NOMO-1 (cell line): ENCODE measurements at regions not wholly inside any gene's neighbourhood (a gene's known extent, or its start where the extent isn't known, plus 50 kb on each side); places are given as distances from the start of the nearest gene placed in this dataset.

Source experiments
- DNase-seq, 2 experiments: peaks; one replicate each; lab custom pipeline; 2025; ENCODE audit not compliant: unreplicated experiment in 2 of 2; lab: John Stamatoyannopoulos, UW

DNA sequence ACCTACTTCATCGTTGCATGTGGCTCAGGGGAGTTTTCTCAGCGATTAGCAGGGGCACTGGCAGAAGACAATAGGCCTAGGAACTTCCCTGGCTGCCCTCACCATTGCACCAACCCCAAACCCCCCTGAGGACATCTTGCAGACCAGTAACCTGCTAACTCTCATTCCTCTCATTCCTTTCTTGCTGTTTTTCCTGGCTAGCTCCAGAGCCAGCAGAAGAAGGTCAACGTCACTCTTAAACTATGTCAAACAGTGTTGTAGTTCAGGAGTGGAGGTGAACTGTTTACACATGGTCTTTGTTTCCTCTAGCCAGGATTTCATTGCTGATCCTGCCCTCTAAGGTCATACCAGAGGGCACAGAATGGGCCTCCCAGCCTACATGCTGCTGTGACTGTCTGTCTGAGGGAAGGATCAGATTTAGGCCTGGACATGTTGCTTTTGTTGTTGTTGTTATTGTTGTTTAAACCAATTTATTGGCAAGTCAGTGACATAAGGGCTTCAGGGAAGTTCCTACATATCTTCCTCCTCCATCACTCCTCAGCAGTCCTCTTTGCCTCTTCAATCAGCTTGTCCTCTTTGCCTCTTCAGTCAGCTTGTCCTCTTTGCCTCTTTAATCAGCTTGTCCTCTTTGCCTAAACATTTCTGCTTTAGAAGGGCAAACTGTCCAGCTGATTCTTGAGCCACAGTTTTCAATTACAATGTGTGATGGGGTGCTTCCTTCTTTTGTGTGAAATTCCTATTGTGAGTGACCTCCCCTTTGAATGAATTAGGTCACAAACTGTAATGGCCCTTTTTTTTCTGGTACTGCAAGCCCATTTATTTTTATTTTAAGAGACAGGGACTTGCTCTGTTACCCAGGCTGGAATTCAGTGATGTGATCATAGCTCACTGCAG, 471.9 kb upstream of the TNP1 start:
- no peak for DNase-seq

DNA sequence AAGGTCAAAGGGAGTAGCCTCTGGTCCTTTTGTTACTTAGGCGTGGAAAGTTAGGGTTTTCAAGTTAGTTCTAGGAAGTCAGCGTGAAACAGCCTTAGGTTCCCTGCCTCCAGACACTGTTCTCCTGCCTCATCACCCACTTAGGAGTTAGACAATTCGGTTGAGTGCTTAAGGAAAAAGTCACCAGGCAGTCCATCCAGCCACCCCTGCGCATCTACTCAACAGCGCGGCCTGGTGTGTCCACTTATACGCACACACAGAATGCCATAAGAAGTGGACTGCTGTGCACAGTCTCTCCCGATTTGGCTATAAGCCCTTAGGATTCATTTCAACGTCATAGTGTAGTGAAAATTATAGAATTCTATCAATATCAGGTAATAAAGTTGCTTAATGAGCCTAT, 470.8 kb upstream of the TNP1 start:
- DNase-seq, result no peak

DNA sequence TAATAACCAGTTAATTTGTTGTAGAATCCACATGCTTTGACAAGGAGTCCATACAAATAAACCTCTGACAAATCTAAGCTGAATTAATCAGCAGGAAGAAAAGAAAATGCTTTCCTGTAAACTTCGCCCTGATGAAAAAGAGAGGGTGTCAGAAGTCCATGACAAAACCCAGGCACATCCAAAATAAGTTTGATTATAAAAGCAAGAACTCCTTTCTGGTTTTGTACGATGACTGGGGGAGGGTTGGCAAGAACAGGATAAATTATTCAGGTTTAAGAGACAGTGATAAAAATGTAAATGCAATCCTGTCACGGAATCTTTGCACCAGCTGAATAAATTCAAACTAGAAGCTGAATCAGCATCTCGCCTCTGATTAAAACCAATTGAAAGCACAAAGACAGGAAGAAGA, 469.2 kb upstream of the TNP1 start:
- DNase-seq, result no peak

DNA sequence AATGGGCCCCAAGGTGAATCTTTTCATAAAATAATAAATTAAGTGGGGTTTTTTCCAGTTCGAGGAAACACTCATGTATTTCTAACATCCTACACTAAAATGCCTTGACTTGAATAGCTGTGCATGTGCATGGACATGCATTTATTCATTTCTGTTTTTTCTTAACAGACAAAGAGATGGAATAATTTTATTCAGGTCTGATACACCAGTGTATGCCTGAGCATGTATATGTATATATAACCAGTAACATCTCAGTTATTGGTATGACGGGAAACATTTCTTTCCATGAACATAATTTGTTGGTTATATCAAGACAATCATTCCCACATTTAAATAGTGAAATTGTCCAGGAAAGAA, 468.7 kb upstream of the TNP1 start:
- DNase-seq, result no peak

DNA sequence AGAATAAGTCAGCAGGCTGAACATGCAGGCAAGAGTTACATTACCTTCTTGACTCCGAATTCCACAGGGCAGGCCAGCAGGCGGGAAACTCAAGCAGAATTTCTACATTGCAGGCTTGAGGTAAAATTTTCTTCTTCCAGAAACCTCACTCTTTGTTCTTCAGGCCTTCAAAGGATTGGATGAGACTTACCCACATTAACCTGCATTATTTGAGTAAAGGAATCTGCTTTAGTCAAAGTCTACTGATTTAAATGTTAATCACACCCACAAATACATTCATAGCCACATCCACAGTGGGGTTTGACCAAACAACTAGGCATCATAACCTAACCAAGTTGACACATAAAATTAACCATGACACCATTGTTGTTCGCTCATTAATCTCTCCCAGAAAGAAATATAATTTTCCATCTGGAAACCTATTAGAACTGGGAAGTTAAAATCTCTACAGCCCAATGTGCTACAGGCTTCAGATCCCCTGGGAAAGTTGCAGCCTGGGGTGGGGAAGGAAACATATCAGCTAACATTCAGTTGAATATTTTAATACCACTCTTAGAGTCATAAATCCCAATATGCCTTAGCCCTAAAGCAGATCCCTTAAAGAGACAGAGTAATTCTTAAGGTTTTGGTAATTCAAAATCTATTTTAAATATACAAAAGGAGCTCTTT, 468.2 kb upstream of the TNP1 start:
- no peak for DNase-seq

DNA sequence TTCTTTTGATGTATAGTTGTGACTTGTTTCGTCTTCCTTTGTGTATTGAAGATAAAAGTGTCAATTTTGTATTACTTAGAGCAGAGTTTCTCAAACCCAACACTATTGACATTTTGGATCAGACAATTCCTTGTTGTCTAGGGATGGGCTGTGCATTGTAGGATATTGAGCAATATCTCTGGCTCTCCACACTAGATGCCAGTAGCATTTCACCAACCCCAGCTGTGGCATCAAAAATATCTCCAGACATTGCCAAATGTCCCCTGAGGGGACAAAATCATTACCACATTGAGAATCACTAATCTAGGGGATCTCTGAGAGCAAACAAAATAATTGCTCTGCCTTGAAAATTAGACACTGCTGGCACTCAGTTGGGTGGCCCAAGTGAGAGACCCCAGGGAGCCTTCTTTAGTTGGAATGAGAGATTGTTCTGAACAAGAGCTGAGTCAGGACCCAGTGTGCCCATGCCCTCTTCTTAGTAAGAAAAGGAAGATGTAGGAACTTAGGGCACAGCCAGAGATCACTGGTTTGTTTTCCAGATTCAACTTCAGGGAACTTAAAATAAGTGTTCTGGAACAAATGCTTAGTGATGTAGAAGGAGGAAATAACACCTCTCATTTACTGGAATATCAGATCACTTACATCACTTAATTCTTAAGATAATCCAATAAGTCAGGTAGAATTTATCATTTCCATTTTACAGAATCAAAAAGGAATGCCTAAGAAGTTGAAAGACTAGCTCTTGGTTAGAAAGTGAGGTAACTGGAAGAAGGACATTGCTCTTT, 466.6 kb upstream of the TNP1 start:
- DNase-seq, result no peak

DNA sequence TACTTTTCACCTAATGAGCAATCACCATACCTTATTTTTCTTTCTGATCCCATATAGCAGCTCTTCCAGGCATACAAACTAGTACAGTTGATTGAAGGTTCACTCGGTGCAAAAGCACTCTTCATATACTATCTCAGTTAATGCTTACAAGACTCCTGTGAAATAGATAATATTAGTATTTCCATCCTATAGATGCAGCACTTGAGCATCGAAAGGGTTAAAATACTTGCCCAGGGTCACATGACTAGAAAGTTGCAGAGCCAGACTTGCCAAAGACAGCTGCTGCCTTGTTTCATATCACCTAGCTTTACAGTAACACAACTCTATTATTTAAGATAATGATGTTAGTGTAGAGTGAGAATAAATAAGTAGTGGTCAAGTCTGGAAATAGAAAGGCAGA, 466.0 kb upstream of the TNP1 start:
- DNase-seq, result no peak

DNA sequence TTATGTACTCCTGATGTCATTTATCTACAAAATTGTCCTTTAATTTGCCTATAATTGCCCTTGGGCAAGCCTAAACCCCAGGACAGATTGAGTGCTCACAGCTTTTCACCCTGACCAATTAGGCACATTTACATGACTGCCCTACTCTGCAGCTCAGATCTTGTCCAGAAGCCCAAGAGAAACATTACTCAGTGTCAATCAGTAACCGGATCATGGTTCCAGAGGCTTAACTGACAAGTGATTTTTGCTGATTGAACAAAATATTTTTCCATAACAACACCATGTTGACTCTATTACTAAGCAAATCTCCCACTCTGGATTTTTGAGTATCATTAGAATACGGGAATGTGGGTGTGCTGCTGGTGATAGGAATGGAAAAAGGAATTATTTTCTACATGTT, 465.4 kb upstream of the TNP1 start:
- DNase-seq, result no peak

DNA sequence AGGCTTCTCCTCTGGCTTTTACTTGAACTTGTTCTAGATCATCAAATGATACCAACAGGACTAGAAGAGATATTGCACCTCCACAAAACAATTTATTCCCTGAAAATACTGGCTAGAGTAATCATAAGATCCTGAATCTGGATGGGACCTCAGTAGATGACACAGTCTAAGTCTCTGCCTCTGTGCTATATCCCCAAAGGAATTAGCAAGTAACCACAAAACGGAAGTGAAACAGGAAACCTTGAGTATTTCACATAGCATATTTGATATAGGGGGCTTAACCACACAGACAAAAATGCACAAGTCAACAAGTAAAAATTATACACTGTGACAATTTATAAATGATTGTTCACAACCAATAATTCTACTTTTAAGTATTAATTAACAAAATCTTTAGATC, 456.9 kb upstream of the TNP1 start:
- peak; percentile 71 to 91 for DNase-seq

DNA sequence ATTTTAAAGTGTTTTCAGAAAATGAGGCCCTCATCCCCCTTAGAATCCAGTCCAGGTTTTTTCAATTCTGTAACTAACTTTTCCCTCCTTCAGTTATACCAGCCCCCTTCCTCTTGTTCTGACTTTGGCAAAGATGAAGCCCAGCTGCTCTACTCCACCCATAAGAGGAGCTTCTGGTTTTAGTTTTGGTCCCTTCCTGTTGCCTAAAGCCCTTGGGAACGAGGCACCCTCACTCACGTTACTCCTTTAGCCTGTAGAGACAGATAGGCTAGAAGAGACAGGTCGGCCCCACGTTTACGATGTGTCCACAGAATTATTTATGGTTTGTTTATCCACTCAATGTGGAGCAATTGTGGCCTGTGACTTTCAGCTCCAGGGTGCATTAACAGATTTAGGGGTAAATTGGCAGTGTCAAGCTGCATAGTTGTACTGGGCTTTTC, 454.2 kb upstream of the TNP1 start:
- peak in 1 of 2 experiments; percentile 42 for DNase-seq

DNA sequence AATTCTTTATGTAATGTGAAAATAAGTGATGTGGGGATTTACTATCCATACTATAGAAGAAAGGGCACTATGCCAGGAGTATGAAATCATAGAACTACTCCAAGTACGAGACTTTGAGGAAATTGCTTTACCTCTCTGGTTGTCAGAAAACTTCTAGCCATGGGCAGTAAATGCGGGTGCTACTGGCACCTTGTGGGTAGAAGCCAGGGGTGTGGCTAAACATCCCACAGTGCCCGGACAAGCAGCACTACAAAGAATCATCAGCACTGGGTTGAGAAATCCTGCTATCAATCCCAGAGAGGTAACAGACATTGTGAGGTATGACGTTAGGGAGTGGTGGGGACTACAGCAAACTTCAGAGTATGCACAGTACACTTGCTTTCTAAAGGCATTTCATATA, 453.5 kb upstream of the TNP1 start:
- DNase-seq, result no peak

DNA sequence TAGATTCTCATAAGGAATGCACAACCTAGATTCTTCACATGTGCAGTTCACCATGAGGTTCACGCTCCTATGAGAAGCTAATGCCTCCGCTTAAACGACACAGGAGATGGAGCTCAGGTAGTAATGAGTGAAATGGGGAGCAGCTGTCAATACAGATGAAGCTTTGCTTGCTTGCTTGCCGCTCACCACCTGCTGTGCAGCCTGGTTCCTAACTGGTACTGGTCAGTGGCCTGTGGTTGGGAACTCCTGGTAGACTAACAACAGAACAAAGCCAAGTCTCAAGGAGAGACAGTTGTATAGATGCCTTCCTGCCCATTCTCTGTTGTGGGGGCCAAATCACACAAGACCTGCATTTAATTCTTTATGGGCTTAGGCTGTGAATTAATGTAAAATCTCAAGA, 449.2 kb upstream of the TNP1 start:
- no peak for DNase-seq

DNA sequence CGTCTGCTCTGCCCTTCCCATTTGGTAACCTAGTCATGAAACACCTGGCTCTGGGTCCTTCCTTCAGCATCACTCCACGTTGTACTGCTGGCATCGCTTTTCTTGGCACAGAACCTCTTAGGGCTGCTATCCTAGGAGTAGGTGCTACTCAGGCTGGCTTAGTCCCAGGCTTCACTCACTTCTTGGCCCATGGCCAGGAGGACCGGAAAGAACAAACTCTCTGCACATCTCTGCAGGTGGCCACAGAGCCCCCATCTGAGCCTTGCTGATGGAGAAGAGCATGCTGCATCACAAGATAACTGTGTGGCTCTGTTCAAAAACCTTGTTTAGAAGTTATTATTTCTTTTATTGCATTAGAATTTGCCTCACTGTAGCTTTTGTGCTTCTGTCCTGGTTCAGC, 447.2 kb upstream of the TNP1 start:
- DNase-seq, result no peak

DNA sequence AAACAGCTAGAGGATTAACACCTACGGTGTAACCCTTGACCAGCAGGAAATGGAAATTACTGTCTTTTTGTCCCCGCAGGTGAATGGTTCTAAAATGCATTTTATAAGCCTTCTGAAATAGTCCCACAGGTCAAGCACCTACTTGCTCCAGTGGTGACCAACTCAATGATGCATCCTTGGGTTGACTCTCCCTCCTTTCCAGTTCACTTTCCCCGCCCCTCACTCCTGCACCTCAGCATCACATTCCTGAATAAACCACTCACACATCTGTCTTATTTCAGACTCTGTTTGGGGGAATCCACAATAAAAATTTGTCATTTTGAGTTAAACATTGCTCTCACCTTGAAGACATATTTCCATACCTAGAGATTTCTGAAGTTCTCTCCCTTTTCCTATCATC, 446.0 kb upstream of the TNP1 start:
- no peak for DNase-seq

DNA sequence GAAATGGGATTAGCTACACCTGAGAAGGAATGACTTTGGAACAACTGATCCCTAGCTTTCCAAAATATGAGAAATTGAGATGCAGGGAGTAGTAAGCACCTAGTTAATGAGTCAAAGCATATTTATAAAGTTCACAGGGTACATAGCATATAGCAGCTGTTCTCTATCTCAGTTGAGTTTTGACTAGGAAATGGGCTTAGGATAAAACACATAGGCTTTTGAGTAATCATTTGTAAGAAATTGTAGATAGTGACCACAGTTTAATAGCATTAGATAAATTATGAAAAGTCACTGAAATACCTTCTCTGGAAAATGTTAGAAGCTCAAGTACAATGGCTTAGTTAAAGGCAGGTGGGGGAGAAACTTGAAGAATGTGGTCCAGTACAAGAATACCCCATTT, 444.7 kb upstream of the TNP1 start:
- DNase-seq, result no peak

DNA sequence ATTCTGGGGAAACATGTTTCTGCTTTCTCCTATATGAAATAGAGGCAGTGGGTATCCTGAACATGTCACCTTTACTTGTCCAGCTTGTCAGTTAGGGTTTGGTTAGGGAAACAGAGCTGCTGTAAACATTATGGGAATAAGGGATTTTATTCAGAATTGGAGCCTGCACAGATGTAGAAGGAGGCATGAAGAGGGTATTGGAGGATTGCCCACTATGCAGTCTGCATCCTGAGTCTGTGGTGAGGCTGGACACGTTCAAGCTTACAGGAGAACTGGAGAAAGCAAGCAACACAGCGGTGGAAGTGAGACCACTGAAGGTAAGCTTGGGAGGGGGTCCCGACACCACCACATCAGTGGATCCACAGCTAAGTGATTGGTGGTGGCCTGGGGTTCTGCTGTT, 443.0 kb upstream of the TNP1 start:
- no peak for DNase-seq

DNA sequence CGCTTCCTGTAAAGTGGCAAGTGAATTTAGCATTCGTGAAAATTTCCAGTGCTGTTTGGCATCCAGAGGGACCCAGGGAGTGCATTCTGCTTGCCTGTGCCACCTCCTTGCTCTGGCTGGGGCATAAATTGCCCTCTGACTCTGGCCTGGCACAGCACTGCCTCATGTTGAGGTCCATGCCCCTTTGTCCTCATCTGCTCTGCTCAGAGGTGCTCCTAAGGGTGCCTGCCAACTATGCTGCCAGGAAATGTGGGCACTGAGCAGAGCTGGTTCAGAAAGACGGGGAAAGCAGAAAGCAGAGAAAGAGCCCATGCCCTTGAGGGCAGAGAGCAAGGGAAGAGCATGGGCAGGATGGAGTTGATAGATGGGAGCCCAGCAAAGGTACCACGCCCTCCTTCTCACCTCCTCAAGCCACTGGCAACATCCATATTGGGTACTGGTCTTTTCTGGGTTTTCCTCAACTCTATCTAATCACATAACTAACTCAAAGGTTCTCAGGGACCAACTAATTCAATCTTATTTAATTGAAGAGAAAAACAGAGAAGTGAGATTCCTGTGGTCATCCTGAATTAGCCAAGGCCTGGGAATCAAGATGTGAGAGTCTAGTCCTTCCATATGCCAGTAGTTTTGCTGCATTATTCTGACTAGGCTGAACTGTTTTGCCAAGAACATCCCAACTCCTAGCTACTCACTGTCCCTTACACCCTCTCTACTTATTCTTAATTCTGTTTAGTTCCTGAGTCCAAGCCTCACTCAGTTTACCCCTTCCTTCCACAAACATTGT, 441.5 kb upstream of the TNP1 start:
- DNase-seq, result no peak

DNA sequence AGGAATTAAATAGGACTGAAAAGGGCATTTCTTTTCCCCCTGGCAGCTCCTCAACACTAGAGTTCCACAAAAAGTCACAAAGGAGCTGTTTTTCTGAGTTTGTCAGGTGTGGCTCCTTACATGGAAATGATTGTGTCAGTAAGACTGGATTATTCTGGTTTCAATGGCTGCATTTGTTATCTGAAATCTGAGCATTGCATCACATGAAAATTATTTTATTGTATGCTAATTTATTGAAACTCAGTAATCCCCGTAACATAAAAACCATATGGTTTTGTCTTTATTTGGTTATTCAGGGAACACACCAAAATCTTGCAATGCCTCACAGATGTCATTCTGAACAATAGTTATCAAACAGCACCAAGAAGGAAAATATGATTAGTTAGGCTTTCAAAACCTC, 439.7 kb upstream of the TNP1 start:
- DNase-seq, result no peak

DNA sequence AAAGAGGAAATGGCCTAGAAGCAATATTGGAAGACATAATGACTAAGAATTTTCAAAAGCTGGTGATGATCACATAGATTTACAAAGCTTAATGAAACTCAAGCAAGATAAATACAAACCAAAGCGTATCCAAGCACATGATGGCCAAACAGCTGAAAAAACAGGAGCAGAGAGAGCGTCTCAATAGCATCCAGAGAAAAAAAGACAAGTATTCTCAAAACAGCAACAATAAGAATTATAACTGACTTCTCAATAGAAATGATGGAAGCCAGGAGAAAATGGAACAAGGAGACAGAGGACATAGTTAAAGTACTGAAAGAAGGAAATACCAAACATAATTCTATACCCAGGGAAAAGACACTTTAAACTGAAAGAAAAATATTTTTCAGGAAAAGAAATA, 437.2 kb upstream of the TNP1 start:
- DNase-seq, result no peak

DNA sequence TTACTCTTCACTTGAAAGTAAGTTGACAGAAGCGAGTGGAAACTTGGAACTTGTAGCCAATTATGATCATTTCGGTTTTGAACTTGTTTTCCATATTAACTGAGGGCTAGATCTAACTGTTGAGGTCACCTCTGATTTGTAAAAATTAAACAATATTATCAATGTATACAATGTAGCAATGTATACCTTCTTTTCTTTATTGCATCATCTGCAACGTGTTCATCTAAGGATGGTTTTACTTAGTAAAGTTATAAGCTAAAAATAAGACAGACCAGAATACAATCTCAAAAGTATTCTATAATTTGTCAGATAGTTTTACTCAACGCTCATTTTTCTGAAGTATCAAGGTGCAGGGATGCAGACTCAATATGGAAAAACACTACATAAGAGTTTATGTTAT, 435.0 kb upstream of the TNP1 start:
- no peak for DNase-seq

DNA sequence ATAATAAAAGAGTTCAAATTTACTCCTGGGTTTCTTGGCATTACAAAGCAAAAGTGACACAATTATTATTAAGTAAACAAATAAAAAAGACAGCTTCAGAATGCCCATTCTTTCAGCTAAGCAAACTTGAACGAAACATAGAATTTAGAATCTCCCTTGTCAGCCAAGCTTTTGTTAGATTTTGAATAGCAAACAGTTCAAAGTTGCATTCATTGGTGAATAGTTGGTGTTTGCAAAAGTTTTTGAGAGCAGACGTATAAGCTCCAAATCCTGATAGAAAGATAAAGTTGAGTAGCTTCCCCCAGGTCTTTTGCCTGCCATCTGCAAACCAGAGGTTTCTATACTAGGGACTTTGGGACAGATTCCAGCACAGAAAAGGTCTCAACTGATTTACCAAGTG, 434.3 kb upstream of the TNP1 start:
- no peak for DNase-seq
